Mammary epithelial cell (primary cell): ENCODE measurements at regions not wholly inside any gene's neighbourhood (a gene's known extent, or its start where the extent isn't known, plus 50 kb on each side); places are given as distances from the start of the nearest gene placed in this dataset.

Experiments
- EZH2 ChIP-seq: IDR thresholded peaks from 2 replicates; pipeline ENCODE4 v1.6.1; 2012; ENCODE audit warnings: low read length, inconsistent platforms, borderline replicate concordance
- TF ChIP-seq, protein P1 (sequence below), 2 donors: IDR thresholded peaks in 1 of 2; conservative IDR thresholded peaks in 1 of 2; 2 replicates each; pipeline ENCODE4 v1.5.1; 2011 to 2012; ENCODE audit warnings: inconsistent platforms in 2 of 2, low read length in 2 of 2, mild to moderate bottlenecking in 2 of 2, control low read depth in 1 of 2, low read depth in 1 of 2; ENCODE audit not compliant: insufficient read depth in 1 of 2; ENCODE audit errors: extremely low read depth in 1 of 2

DNA sequence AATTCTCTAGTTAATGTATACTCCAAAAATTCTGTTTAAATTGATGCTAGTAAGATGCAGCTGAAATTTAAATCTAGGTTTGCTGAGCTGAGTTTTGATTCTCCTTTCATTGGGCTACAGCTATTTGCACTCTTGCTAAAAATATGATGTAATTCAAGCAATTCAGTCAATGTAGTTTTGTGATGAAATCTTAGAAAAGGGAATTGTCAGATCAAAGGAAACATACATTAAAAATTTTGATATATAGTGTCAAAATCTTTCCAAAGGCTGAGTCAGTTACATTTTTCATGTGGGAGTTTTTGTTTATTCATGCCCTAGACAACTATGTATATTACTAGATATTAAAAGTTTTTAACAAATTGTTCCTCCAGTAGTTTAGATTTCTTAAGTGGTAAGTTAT is 334.9 kb upstream of the DAB2 start:
- TF ChIP-seq, protein P1, sequence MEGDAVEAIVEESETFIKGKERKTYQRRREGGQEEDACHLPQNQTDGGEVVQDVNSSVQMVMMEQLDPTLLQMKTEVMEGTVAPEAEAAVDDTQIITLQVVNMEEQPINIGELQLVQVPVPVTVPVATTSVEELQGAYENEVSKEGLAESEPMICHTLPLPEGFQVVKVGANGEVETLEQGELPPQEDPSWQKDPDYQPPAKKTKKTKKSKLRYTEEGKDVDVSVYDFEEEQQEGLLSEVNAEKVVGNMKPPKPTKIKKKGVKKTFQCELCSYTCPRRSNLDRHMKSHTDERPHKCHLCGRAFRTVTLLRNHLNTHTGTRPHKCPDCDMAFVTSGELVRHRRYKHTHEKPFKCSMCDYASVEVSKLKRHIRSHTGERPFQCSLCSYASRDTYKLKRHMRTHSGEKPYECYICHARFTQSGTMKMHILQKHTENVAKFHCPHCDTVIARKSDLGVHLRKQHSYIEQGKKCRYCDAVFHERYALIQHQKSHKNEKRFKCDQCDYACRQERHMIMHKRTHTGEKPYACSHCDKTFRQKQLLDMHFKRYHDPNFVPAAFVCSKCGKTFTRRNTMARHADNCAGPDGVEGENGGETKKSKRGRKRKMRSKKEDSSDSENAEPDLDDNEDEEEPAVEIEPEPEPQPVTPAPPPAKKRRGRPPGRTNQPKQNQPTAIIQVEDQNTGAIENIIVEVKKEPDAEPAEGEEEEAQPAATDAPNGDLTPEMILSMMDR (conservative IDR thresholded peaks at IDR 0.05 in 1 of 2, IDR thresholded peaks at IDR 0.05 in 1 of 2; ENCODE audit: extremely low read depth in 1 of 2, insufficient read depth in 1 of 2, low read depth in 1 of 2, low read length in 2 of 2), result no peak
- no peak for TF ChIP-seq EZH2
